SK-MEL-5 (cell line): ENCODE measurements at regions not wholly inside any gene's neighbourhood (a gene's known extent, or its start where the extent isn't known, plus 50 kb on each side); places are given as distances from the start of the nearest gene placed in this dataset.
A peak's percentile ranks its signal among the peaks of the same experiment; 100 is the strongest.

ENCODE experiments used
- DNase-seq: peaks from one replicate; pipeline ENCODE4 v3.0.0-alpha.2; 2016; ENCODE audit warnings: low read depth, low spot score
- in situ Hi-C: cut with HindIII; loops from 2 replicates; pipeline ENCODE4 v1.10.0; 2016; ENCODE audit warnings: low sequenced_read_pairs, high pct_unique_total_duplicates, low pct_unique_long_range_greater_than_20kb

- in situ Hi-C loops, result no loop called here
- DNase-seq, result no peak
These were observed 200.8 kb downstream of the DIRAS2 start for GRCh38 chr9:90441814-90442213.

- in situ Hi-C loops, result no loop called here
- DNase-seq, result no peak
These were observed 199.9 kb downstream of the DIRAS2 start for GRCh38 chr9:90442723-90443122.

GRCh38 chr9:90444609-90445204 lies 197.9 kb downstream of the DIRAS2 start:
- no peak for DNase-seq
- in situ Hi-C loops, result no loop called here

- no peak for DNase-seq
- in situ Hi-C loops, result no loop called here
These were observed 197.2 kb downstream of the DIRAS2 start for GRCh38 chr9:90445391-90445790.

GRCh38 chr9:90446200-90446948 lies 196.2 kb downstream of the DIRAS2 start:
- DNase-seq, result no peak
- in situ Hi-C loops, result no loop called here

- in situ Hi-C loops, result no loop called here
- DNase-seq, result no peak
These were observed 194.9 kb downstream of the DIRAS2 start for GRCh38 chr9:90447773-90448172.

GRCh38 chr9:90449213-90449925 lies 193.3 kb downstream of the DIRAS2 start:
- in situ Hi-C loops, result no loop called here
- no peak for DNase-seq

GRCh38 chr9:90451804-90452203 lies 190.8 kb downstream of the DIRAS2 start:
- in situ Hi-C loops, result no loop called here
- DNase-seq, result no peak

- no peak for DNase-seq
- in situ Hi-C loops, result no loop called here
These were observed 187.3 kb downstream of the DIRAS2 start for GRCh38 chr9:90455316-90455715.

- in situ Hi-C loops, result no loop called here
- DNase-seq, result no peak
These were observed 185.0 kb downstream of the DIRAS2 start for GRCh38 chr9:90457386-90458190.

GRCh38 chr9:90458485-90458884 lies 184.1 kb downstream of the DIRAS2 start:
- in situ Hi-C loops, result no loop called here
- DNase-seq, result peak; percentile 6

- DNase-seq, result no peak
- in situ Hi-C loops, result no loop called here
These were observed 183.3 kb downstream of the DIRAS2 start for GRCh38 chr9:90459321-90459720.

- DNase-seq, result no peak
- in situ Hi-C loops, result no loop called here
These were observed 182.4 kb downstream of the DIRAS2 start for GRCh38 chr9:90460220-90460619.

- in situ Hi-C loops, result no loop called here
- DNase-seq, result no peak
These were observed 177.6 kb downstream of the DIRAS2 start for GRCh38 chr9:90464978-90465377.

GRCh38 chr9:90466441-90466840 lies 176.2 kb downstream of the DIRAS2 start:
- DNase-seq, result no peak
- in situ Hi-C loops, result no loop called here

GRCh38 chr9:90469435-90469834 lies 173.2 kb downstream of the DIRAS2 start:
- in situ Hi-C loops, result no loop called here
- DNase-seq, result no peak

- no peak for DNase-seq
- in situ Hi-C loops, result no loop called here
These were observed 172.7 kb downstream of the DIRAS2 start for GRCh38 chr9:90469865-90470387.

- in situ Hi-C loops, result no loop called here
- no peak for DNase-seq
These were observed 166.6 kb downstream of the DIRAS2 start for GRCh38 chr9:90476058-90476457.
